DND-41 (cell line): ENCODE measurements at regions not wholly inside any gene's neighbourhood (a gene's known extent, or its start where the extent isn't known, plus 50 kb on each side); places are given as distances from the start of the nearest gene placed in this dataset.

ENCODE experiments used
- EZH2 ChIP-seq: IDR thresholded peaks from 3 replicates; pipeline ENCODE4 v1.6.1; 2012; ENCODE audit warnings: borderline replicate concordance, low read depth, mild to moderate bottlenecking, moderate library complexity, low read length, inconsistent platforms; ENCODE audit not compliant: severe bottlenecking
- TF ChIP-seq, protein P1 (sequence below): IDR thresholded peaks from 2 replicates; pipeline ENCODE4 v1.5.1; 2012; ENCODE audit warnings: borderline replicate concordance, low read length, moderate library complexity, mild to moderate bottlenecking; ENCODE audit not compliant: poor library complexity, severe bottlenecking; ENCODE audit errors: extremely low read depth

DNA sequence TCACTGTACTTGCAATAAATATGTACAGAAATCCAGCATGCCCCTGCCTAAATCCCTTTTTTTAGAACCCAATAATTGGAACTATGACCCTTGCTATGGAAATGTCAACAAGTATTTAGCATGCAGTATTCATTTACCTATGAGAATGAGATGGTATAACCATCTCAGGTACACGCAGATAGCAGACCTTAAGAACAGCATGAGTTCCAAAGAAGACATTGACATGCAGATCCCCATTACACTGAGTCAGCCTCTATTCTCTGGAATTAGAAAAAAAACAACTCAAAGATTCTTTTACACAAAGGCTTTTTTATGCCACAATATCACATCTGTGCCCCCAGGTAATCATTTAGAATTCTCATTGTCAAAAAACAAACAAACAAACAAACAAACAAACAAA lies 325.6 kb upstream of the TLE4 start:
- TF ChIP-seq, protein P1, sequence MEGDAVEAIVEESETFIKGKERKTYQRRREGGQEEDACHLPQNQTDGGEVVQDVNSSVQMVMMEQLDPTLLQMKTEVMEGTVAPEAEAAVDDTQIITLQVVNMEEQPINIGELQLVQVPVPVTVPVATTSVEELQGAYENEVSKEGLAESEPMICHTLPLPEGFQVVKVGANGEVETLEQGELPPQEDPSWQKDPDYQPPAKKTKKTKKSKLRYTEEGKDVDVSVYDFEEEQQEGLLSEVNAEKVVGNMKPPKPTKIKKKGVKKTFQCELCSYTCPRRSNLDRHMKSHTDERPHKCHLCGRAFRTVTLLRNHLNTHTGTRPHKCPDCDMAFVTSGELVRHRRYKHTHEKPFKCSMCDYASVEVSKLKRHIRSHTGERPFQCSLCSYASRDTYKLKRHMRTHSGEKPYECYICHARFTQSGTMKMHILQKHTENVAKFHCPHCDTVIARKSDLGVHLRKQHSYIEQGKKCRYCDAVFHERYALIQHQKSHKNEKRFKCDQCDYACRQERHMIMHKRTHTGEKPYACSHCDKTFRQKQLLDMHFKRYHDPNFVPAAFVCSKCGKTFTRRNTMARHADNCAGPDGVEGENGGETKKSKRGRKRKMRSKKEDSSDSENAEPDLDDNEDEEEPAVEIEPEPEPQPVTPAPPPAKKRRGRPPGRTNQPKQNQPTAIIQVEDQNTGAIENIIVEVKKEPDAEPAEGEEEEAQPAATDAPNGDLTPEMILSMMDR: no peak
- no peak for TF ChIP-seq EZH2
